Vagina (tissue), 2 donors: ENCODE measurements at regions not wholly inside any gene's neighbourhood (a gene's known extent, or its start where the extent isn't known, plus 50 kb on each side); places are given as distances from the start of the nearest gene placed in this dataset.

Experiments used
- CTCF ChIP-seq, 3 experiments: fragments of 450-650 bp in 2 of 3; fragments of 200-600 bp in 1 of 3; sonication (generic) in 1 of 3; IDR thresholded peaks; one replicate each; pipeline ENCODE4 v1.5.1; 2017 to 2019; ENCODE audit warnings: antibody characterized with exemption in 3 of 3, mild to moderate bottlenecking in 2 of 3, moderate library complexity in 2 of 3
- POLR2A ChIP-seq, 2 donors: fragments of 450-650 bp; IDR thresholded peaks; one replicate each; pipeline ENCODE4 v1.6.1; 2017; ENCODE audit warnings: antibody characterized with exemption in 2 of 2, mild to moderate bottlenecking in 2 of 2, moderate library complexity in 2 of 2

GRCh38 chr1:219717536-219717935 is 104.6 kb upstream of the ZC3H11B start:
- TF ChIP-seq CTCF (IDR thresholded peaks at IDR 0.05): no peak
- no peak for TF ChIP-seq POLR2A (IDR thresholded peaks at IDR 0.05)
